HCT116 (cell line): ENCODE measurements at regions not wholly inside any gene's neighbourhood (a gene's known extent, or its start where the extent isn't known, plus 50 kb on each side); places are given as distances from the start of the nearest gene placed in this dataset.

Experiments
- CTCF ChIP-seq, 3 experiments: fragments of 200-600 bp in 1 of 3; sonication (generic) in 1 of 3; IDR thresholded peaks in 2 of 3; conservative IDR thresholded peaks in 1 of 3; 2 replicates each; pipeline ENCODE4 v1.5.1; 2012 to 2017; ENCODE audit warnings: low read depth in 2 of 3, low read length in 2 of 3, antibody characterized with exemption in 1 of 3, borderline replicate concordance in 1 of 3, control low read depth in 1 of 3, mild to moderate bottlenecking in 1 of 3, mixed read lengths in 1 of 3, mixed run types in 1 of 3, moderate library complexity in 1 of 3; ENCODE audit not compliant: insufficient read depth in 1 of 3
- EZH2 ChIP-seq: fragments of 200-600 bp; sonication (generic); IDR thresholded peaks from 2 replicates; pipeline ENCODE4 v1.6.1; 2017; ENCODE audit warnings: antibody characterized with exemption, mixed run types
- JUND ChIP-seq: IDR thresholded peaks from 2 replicates; pipeline ENCODE4 v1.6.1; 2012
- POLR2A ChIP-seq: IDR thresholded peaks from 2 replicates; pipeline ENCODE4 v1.7.0; 2011; ENCODE audit warnings: borderline replicate concordance; ENCODE audit not compliant: insufficient read depth, insufficient read length; ENCODE audit errors: extremely low read depth
- RAD21 ChIP-seq: IDR thresholded peaks from 2 replicates; pipeline ENCODE4 v1.6.1; 2012; ENCODE audit warnings: low read depth, mild to moderate bottlenecking
- SIN3A ChIP-seq: IDR thresholded peaks from 2 replicates; pipeline ENCODE4 v1.6.1; 2012; ENCODE audit warnings: low read depth
- SP1 ChIP-seq: IDR thresholded peaks from 2 replicates; pipeline ENCODE4 v1.6.1; 2012; ENCODE audit warnings: low read depth
- YY1 ChIP-seq: IDR thresholded peaks from 2 replicates; pipeline ENCODE4 v1.6.1; 2011; ENCODE audit warnings: low read length, low read depth, moderate library complexity, mild to moderate bottlenecking; ENCODE audit not compliant: insufficient replicate concordance; ENCODE audit errors: extremely low read depth

GRCh38 chr22:27204280-27204679, 546.9 kb downstream of the MIAT start:
- no peak for TF ChIP-seq SP1
- no peak for TF ChIP-seq EZH2
- TF ChIP-seq CTCF (IDR thresholded peaks at IDR 0.05 in 2 of 3, conservative IDR thresholded peaks at IDR 0.05 in 1 of 3; ENCODE audit: borderline replicate concordance in 1 of 3, insufficient read depth in 1 of 3, low read depth in 2 of 3, low read length in 2 of 3), result no peak
- no peak for TF ChIP-seq POLR2A
- TF ChIP-seq JUND, result no peak
- TF ChIP-seq RAD21, result no peak
- TF ChIP-seq YY1, result no peak
- no peak for TF ChIP-seq SIN3A
